C4-2B (cell line): ENCODE measurements at regions not wholly inside any gene's neighbourhood (a gene's known extent, or its start where the extent isn't known, plus 50 kb on each side); places are given as distances from the start of the nearest gene placed in this dataset.

Source experiments
- ZFX ChIP-seq: fragments of 450-650 bp; IDR thresholded peaks from 2 replicates; pipeline ENCODE4 v1.6.1; 2017
- TF ChIP-seq, protein P1 (sequence below): fragments of 450-650 bp; conservative IDR thresholded peaks from 2 replicates; pipeline ENCODE4 v1.5.1; 2017; ENCODE audit warnings: mild to moderate bottlenecking

GRCh38 chr7:115635876-115636275 lies 394.7 kb downstream of the TFEC start:
- TF ChIP-seq, protein P1, sequence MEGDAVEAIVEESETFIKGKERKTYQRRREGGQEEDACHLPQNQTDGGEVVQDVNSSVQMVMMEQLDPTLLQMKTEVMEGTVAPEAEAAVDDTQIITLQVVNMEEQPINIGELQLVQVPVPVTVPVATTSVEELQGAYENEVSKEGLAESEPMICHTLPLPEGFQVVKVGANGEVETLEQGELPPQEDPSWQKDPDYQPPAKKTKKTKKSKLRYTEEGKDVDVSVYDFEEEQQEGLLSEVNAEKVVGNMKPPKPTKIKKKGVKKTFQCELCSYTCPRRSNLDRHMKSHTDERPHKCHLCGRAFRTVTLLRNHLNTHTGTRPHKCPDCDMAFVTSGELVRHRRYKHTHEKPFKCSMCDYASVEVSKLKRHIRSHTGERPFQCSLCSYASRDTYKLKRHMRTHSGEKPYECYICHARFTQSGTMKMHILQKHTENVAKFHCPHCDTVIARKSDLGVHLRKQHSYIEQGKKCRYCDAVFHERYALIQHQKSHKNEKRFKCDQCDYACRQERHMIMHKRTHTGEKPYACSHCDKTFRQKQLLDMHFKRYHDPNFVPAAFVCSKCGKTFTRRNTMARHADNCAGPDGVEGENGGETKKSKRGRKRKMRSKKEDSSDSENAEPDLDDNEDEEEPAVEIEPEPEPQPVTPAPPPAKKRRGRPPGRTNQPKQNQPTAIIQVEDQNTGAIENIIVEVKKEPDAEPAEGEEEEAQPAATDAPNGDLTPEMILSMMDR = no peak
- TF ChIP-seq ZFX = no peak
